HepG2 (cell line): ENCODE measurements at regions not wholly inside any gene's neighbourhood (a gene's known extent, or its start where the extent isn't known, plus 50 kb on each side); places are given as distances from the start of the nearest gene placed in this dataset.

Source experiments
- MAZ ChIP-seq, 2 experiments: sonication (generic) in 1 of 2; formaldehyde crosslinking in 1 of 2; IDR thresholded peaks; 2 replicates each; pipeline versions ENCODE4 v1.5.0 to v1.6.1; 2012 to 2020; ENCODE audit warnings: low read depth in 2 of 2, mild to moderate bottlenecking in 2 of 2, borderline replicate concordance in 1 of 2, improper control_type of control experiment in 1 of 2, low read length in 1 of 2, missing genetic modification reagents in 1 of 2, moderate library complexity in 1 of 2
- ZNF138 ChIP-seq: sonication (generic); formaldehyde crosslinking; IDR thresholded peaks from 2 replicates; pipeline ENCODE4 v1.5.0; 2020; ENCODE audit warnings: mild to moderate bottlenecking, low read depth, missing genetic modification reagents
- TF ChIP-seq, protein P1 (sequence below): IDR thresholded peaks from 2 replicates; pipeline ENCODE4 v1.6.1; 2016; ENCODE audit warnings: low read depth, control low read depth
- TF ChIP-seq, protein P2 (sequence below): sonication (generic); formaldehyde crosslinking; IDR thresholded peaks from 2 replicates; pipeline ENCODE4 v1.4.0; 2020; ENCODE audit warnings: missing genetic modification reagents, borderline replicate concordance

DNA sequence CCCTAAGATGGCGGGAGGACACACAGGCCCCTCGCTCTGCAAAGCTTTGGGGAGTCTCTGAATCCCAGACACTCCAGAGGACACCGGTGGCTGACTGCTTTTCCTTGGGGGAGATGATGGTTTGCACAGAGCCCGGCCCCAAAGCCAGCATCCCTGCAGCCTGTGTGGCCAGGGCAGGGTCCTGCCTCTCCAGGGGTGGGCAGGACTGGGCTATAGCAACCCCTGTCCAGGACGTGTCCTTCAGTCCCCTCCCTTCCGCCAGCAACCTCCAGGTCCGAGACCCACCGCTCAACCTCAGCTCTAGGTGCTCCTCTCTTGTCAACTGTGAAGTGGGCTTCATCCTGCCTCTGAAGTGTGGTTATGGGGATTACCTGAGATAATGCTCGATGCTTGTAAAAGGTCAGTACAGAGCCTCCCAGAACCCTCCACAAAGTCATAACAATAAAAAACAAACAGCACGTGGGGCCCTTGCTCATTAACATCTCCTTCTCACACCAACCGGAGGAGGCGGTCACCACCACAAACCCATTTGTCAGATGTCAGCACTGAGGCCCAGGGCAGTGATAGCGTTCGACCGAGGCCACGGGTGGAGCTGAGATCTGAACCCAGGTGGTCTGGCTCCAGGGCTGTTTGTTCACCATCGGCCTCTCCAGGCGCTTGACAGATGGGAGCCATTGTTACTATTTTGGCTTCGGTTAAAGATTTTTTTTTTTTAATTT lies 304.8 kb downstream of the IRF8 start:
- no peak for TF ChIP-seq MAZ (IDR thresholded peaks at IDR 0.05; ENCODE audit: borderline replicate concordance, low read depth, low read length)
- TF ChIP-seq MAZ (CRISPR knock-in tag; IDR thresholded peaks at IDR 0.05; ENCODE audit: low read depth), result no peak
- TF ChIP-seq ZNF138, result no peak
- TF ChIP-seq, protein P1, sequence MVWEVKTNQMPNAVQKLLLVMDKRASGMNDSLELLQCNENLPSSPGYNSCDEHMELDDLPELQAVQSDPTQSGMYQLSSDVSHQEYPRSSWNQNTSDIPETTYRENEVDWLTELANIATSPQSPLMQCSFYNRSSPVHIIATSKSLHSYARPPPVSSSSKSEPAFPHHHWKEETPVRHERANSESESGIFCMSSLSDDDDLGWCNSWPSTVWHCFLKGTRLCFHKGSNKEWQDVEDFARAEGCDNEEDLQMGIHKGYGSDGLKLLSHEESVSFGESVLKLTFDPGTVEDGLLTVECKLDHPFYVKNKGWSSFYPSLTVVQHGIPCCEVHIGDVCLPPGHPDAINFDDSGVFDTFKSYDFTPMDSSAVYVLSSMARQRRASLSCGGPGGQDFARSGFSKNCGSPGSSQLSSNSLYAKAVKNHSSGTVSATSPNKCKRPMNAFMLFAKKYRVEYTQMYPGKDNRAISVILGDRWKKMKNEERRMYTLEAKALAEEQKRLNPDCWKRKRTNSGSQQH (CRISPR knock-in tag), result no peak
- TF ChIP-seq, protein P2, sequence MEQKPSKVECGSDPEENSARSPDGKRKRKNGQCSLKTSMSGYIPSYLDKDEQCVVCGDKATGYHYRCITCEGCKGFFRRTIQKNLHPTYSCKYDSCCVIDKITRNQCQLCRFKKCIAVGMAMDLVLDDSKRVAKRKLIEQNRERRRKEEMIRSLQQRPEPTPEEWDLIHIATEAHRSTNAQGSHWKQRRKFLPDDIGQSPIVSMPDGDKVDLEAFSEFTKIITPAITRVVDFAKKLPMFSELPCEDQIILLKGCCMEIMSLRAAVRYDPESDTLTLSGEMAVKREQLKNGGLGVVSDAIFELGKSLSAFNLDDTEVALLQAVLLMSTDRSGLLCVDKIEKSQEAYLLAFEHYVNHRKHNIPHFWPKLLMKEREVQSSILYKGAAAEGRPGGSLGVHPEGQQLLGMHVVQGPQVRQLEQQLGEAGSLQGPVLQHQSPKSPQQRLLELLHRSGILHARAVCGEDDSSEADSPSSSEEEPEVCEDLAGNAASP (CRISPR knock-in tag), result no peak
